GM10248 (cell line): ENCODE measurements at regions not wholly inside any gene's neighbourhood (a gene's known extent, or its start where the extent isn't known, plus 50 kb on each side); places are given as distances from the start of the nearest gene placed in this dataset.

Experiments used
- CTCF ChIA-PET: fragments of 300-600 bp; sonication (Branson Sonifier 250); formaldehyde crosslinking; extraction: SDS; loops from one replicate; lab custom pipeline; 2021; ENCODE audit warnings: antibody characterized with exemption; lab: Yijun Ruan, JAX
- POLR2A ChIA-PET: fragments of 350-650 bp; sonication (Branson Sonifier 250); formaldehyde crosslinking; extraction: SDS; loops from one replicate; lab custom pipeline; 2020; ENCODE audit warnings: antibody characterized with exemption; lab: Yijun Ruan, JAX
- DNase-seq: peaks from one replicate; pipeline ENCODE4 v3.0.0; 2012; ENCODE audit errors: extremely low spot score
- CTCF ChIP-seq: IDR thresholded peaks from 2 replicates; pipeline ENCODE4 v1.5.1; 2012; ENCODE audit warnings: mild to moderate bottlenecking, low read depth; ENCODE audit errors: extremely low read depth, missing control alignments, control extremely low read depth

DNA sequence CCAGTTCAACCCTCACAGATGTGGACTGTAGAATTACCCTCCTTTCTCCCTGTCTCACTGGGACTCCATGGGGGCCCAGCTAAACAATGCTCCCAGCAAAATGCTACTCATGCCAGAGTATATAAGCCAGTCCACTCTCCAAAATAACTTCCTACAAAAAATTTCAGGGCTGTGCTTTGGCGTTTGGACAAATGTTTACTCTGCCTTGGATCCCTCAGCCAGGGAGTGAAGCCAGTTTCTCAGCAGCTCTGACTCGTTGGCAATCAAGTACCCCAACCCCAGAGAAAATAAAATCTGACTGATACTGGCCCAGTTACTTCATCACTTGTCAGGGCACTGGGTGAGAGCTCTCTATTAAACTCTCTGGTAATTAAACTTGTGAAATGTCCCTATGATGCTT is 250.4 kb downstream of the TSHZ3 start:
- POLR2A ChIA-PET: no interaction called here
- TF ChIP-seq CTCF: no peak
- CTCF ChIA-PET: no interaction called here
- no peak for DNase-seq

GRCh38 chr19:31096935-31097545 is 252.2 kb downstream of the TSHZ3 start:
- DNase-seq: no peak
- CTCF ChIA-PET: no interaction called here
- TF ChIP-seq CTCF: no peak
- POLR2A ChIA-PET: no interaction called here

DNA sequence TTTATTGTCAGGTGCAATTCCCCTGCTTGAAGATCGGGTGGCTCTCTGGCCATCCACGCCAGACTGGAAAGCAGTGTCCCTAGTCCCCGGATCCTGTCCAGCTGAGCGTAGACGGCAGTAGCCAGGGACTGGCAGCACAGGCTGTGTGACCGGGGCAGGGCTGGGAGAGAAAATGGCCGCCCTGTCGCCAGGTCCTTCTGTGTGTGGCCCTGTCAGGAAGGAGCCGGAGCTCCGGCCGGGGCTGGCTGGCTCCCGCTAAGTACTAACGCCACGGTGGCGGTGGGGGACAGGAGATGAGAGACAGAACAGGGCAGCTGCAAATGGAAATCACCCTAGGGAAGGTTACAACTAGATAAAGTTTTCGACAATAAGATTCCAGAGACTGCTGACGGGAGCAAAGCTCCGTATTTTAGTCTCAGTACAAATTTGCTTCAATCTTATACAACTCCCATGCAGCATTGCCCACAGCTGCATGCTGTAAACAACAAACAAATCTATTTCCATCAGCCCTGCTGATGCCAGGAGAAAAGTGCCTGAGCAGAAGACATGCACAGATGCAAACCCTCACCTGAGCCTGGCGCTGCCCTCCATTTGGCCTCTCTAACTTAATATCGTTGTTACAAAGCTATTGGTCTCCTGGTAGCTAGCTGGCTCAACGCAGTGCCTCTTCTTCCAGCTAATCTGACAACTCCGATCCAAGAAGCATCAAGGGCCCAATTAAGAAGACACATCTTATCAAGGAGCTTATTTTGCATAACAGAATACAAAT is 253.0 kb downstream of the TSHZ3 start:
- POLR2A ChIA-PET: no interaction called here
- no peak for DNase-seq
- CTCF ChIA-PET: no interaction called here
- TF ChIP-seq CTCF: no peak

- TF ChIP-seq CTCF: no peak
- POLR2A ChIA-PET: no interaction called here
- CTCF ChIA-PET: no interaction called here
- DNase-seq: no peak
Measured at GRCh38 chr19:31095100-31095804, 254.0 kb downstream of the TSHZ3 start.

- CTCF ChIA-PET: no interaction called here
- no peak for DNase-seq
- POLR2A ChIA-PET: no interaction called here
- TF ChIP-seq CTCF: no peak
Measured at GRCh38 chr19:31092274-31092673, 257.0 kb downstream of the TSHZ3 start.

GRCh38 chr19:31089681-31090080 is 259.6 kb downstream of the TSHZ3 start:
- TF ChIP-seq CTCF: no peak
- POLR2A ChIA-PET: no interaction called here
- CTCF ChIA-PET: no interaction called here
- DNase-seq: no peak
